ENCODE measurements at regions not wholly inside any gene's neighbourhood (a gene's known extent, or its start where the extent isn't known, plus 50 kb on each side); places are given as distances from the start of the nearest gene placed in this dataset.
A peak's percentile ranks its signal among the peaks of the same experiment; 100 is the strongest.

GRCh38 chr3:41075975-41076374, 123.3 kb upstream of the CTNNB1 start:
- FAIRE-seq (no peak), DNase-seq (ENCODE audit: insufficient read length, low spot score) (no peak)

GRCh38 chr3:41076399-41076798, 122.9 kb upstream of the CTNNB1 start:
- DNase-seq (ENCODE audit: insufficient read length, low spot score) (no peak), FAIRE-seq (no peak)

- FAIRE-seq (no peak), DNase-seq (ENCODE audit: insufficient read length, low spot score) (no peak)
Observed at GRCh38 chr3:41080141-41080540, 119.2 kb upstream of the CTNNB1 start.

- FAIRE-seq (no peak), DNase-seq (ENCODE audit: insufficient read length, low spot score) (no peak)
Observed at GRCh38 chr3:41088882-41089281, 110.4 kb upstream of the CTNNB1 start.

- no peak for FAIRE-seq
- DNase-seq (ENCODE audit: insufficient read length, low spot score) = no peak
Observed at GRCh38 chr3:41089566-41089965, 109.7 kb upstream of the CTNNB1 start.

- FAIRE-seq (no peak), DNase-seq (ENCODE audit: insufficient read length, low spot score) (no peak)
Observed at GRCh38 chr3:41092844-41093243, 106.5 kb upstream of the CTNNB1 start.

GRCh38 chr3:41093476-41093875, 105.8 kb upstream of the CTNNB1 start:
- no peak for FAIRE-seq
- no peak for DNase-seq (ENCODE audit: insufficient read length, low spot score)

GRCh38 chr3:41094351-41094750, 105.0 kb upstream of the CTNNB1 start:
- FAIRE-seq (no peak), DNase-seq (ENCODE audit: insufficient read length, low spot score) (no peak)

GRCh38 chr3:41095702-41096101, 103.6 kb upstream of the CTNNB1 start:
- FAIRE-seq (no peak), DNase-seq (ENCODE audit: insufficient read length, low spot score) (no peak)

GRCh38 chr3:41097896-41098496, 101.3 kb upstream of the CTNNB1 start:
- FAIRE-seq = no peak
- DNase-seq (ENCODE audit: insufficient read length, low spot score) = no peak

GRCh38 chr3:41101231-41101630, 98.1 kb upstream of the CTNNB1 start:
- FAIRE-seq (no peak), DNase-seq (ENCODE audit: insufficient read length, low spot score) (no peak)

- DNase-seq (ENCODE audit: insufficient read length, low spot score) = no peak
- FAIRE-seq = no peak
Observed at GRCh38 chr3:41102053-41102556, 97.2 kb upstream of the CTNNB1 start.

- DNase-seq (ENCODE audit: insufficient read length, low spot score) = no peak
- no peak for FAIRE-seq
Observed at GRCh38 chr3:41102750-41103149, 96.6 kb upstream of the CTNNB1 start.

- DNase-seq (ENCODE audit: insufficient read length, low spot score) = no peak
- no peak for FAIRE-seq
Observed at GRCh38 chr3:41103200-41103599, 96.1 kb upstream of the CTNNB1 start.

- FAIRE-seq (no peak), DNase-seq (ENCODE audit: insufficient read length, low spot score) (no peak)
Observed at GRCh38 chr3:41104147-41104546, 95.2 kb upstream of the CTNNB1 start.

GRCh38 chr3:41106691-41107090, 92.6 kb upstream of the CTNNB1 start:
- DNase-seq (ENCODE audit: insufficient read length, low spot score) = no peak
- no peak for FAIRE-seq

- DNase-seq (ENCODE audit: insufficient read length, low spot score) (no peak), FAIRE-seq (no peak)
Observed at GRCh38 chr3:41111011-41111410, 88.3 kb upstream of the CTNNB1 start.

GRCh38 chr3:41112466-41112865, 86.8 kb upstream of the CTNNB1 start:
- DNase-seq (ENCODE audit: insufficient read length, low spot score) (no peak), FAIRE-seq (no peak)

- DNase-seq (ENCODE audit: insufficient read length, low spot score) (no peak), FAIRE-seq (no peak)
Observed at GRCh38 chr3:41115069-41115468, 84.2 kb upstream of the CTNNB1 start.

GRCh38 chr3:41116851-41117250, 82.5 kb upstream of the CTNNB1 start:
- DNase-seq (ENCODE audit: insufficient read length, low spot score) = no peak
- no peak for FAIRE-seq

GRCh38 chr3:41117398-41117870, 81.9 kb upstream of the CTNNB1 start:
- DNase-seq (ENCODE audit: insufficient read length, low spot score) = peak; percentile 77
- FAIRE-seq = no peak

GRCh38 chr3:41118461-41119390, 80.6 kb upstream of the CTNNB1 start:
- FAIRE-seq = no peak

More at GRCh38 chr3:41118461-41119390, 80.6 kb upstream of the CTNNB1 start:
- DNase-seq (ENCODE audit: insufficient read length, low spot score) = no peak
